ENCODE measurements at regions not wholly inside any gene's neighbourhood (a gene's known extent, or its start where the extent isn't known, plus 50 kb on each side); places are given as distances from the start of the nearest gene placed in this dataset.

GRCh38 chr14:34237677-34238076 is 224.4 kb downstream of the SPTSSA start:
- ChIA-PET CTCF (interaction anchor here (1.0 to 1.5 kb wide), 2 partner anchors 9 to 16 kb away, joined by 3 to 4 read pairs; no protein-coding TSS in a partner anchor), POLR2A (no interaction called here)
- no peak for DNase-seq (ENCODE audit: extremely low spot score)
- TF ChIP-seq CTCF (IDR thresholded peaks at IDR 0.05; ENCODE audit: control extremely low read depth, extremely low read depth, low read depth, missing control alignments): no peak

- DNase-seq (ENCODE audit: extremely low spot score): no peak
- TF ChIP-seq CTCF (IDR thresholded peaks at IDR 0.05; ENCODE audit: control extremely low read depth, extremely low read depth, low read depth, missing control alignments): no peak
- ChIA-PET POLR2A (no interaction called here), CTCF (interaction anchor here (1.0 to 1.8 kb wide), 6 partner anchors 9 to 397 kb away, joined by 3 to 4 read pairs (median 4); no protein-coding TSS in a partner anchor)
Measured at GRCh38 chr14:34237081-34237480, 225.0 kb downstream of the SPTSSA start.

- POLR2A ChIA-PET: no interaction called here
- CTCF ChIA-PET: interaction anchor here (1.0 to 1.8 kb wide), 7 partner anchors 7 to 397 kb away, joined by 3 to 7 read pairs (median 4); no protein-coding TSS in a partner anchor
- DNase-seq (ENCODE audit: extremely low spot score): no peak
- no peak for TF ChIP-seq CTCF (IDR thresholded peaks at IDR 0.05; ENCODE audit: control extremely low read depth, extremely low read depth, low read depth, missing control alignments)
Measured at GRCh38 chr14:34235643-34236300, 226.3 kb downstream of the SPTSSA start.

- POLR2A ChIA-PET: no interaction called here
- no peak for DNase-seq (ENCODE audit: extremely low spot score)
- no peak for TF ChIP-seq CTCF (IDR thresholded peaks at IDR 0.05; ENCODE audit: control extremely low read depth, extremely low read depth, low read depth, missing control alignments)
- CTCF ChIA-PET: no interaction called here
Measured at GRCh38 chr14:34234258-34234657, 227.8 kb downstream of the SPTSSA start.

- TF ChIP-seq CTCF (IDR thresholded peaks at IDR 0.05; ENCODE audit: control extremely low read depth, extremely low read depth, low read depth, missing control alignments): no peak
- ChIA-PET CTCF (no interaction called here), POLR2A (no interaction called here)
- no peak for DNase-seq (ENCODE audit: extremely low spot score)
Measured at GRCh38 chr14:34233619-34234018, 228.4 kb downstream of the SPTSSA start.

- POLR2A ChIA-PET: no interaction called here
- CTCF ChIA-PET: no interaction called here
Measured at GRCh38 chr14:34232790-34233189, 229.2 kb downstream of the SPTSSA start.

More at GRCh38 chr14:34232790-34233189, 229.2 kb downstream of the SPTSSA start:
- TF ChIP-seq CTCF (IDR thresholded peaks at IDR 0.05; ENCODE audit: control extremely low read depth, extremely low read depth, low read depth, missing control alignments): no peak
- DNase-seq (ENCODE audit: extremely low spot score): no peak
